Neural progenitor cell (in vitro differentiated cells): ENCODE measurements at regions not wholly inside any gene's neighbourhood (a gene's known extent, or its start where the extent isn't known, plus 50 kb on each side); places are given as distances from the start of the nearest gene placed in this dataset.

Source experiments
- DNase-seq: peaks from one replicate; pipeline ENCODE4 v3.0.0-alpha.2; 2016; ENCODE audit warnings: low spot score
- H2AFZ ChIP-seq: fragments of 200-600 bp; sonication (generic); replicated peaks from 2 replicates; pipeline ENCODE4 v1.6.1; 2016; ENCODE audit warnings: antibody characterized with exemption
- H3F3A ChIP-seq: fragments of 200-600 bp; sonication (generic); 2 replicates; pipeline ENCODE4 v1.6.1; 2016; ENCODE audit warnings: antibody characterized with exemption, low read depth
- H3K27ac ChIP-seq: fragments of 200-600 bp; sonication (generic); 2 replicates; pipeline ENCODE4 v1.5.1; 2016; ENCODE audit warnings: mild to moderate bottlenecking
- H3K27me3 ChIP-seq: fragments of 200-600 bp; sonication (generic); 2 replicates; pipeline ENCODE4 v1.6.1; 2016; ENCODE audit warnings: mild to moderate bottlenecking, moderate library complexity
- H3K36me3 ChIP-seq: fragments of 200-600 bp; sonication (generic); 2 replicates; pipeline ENCODE4 v1.5.1; 2016
- H3K4me1 ChIP-seq: fragments of 200-600 bp; sonication (generic); 2 replicates; pipeline ENCODE4 v1.6.1; 2016; ENCODE audit warnings: mixed run types
- H3K4me2 ChIP-seq: fragments of 200-600 bp; sonication (generic); 2 replicates; pipeline ENCODE4 v1.6.1; 2016
- H3K4me3 ChIP-seq: fragments of 200-600 bp; sonication (generic); 2 replicates; pipeline ENCODE4 v1.5.1; 2016
- H3K79me2 ChIP-seq: fragments of 200-600 bp; sonication (generic); 2 replicates; pipeline ENCODE4 v1.6.1; 2016; ENCODE audit warnings: low read depth
- H3K9ac ChIP-seq: fragments of 200-600 bp; sonication (generic); 2 replicates; pipeline ENCODE4 v1.6.1; 2016
- H3K9me3 ChIP-seq: fragments of 200-600 bp; sonication (generic); 2 replicates; pipeline ENCODE4 v1.5.1; 2016; ENCODE audit warnings: low read depth
- H4K20me1 ChIP-seq: fragments of 200-600 bp; sonication (generic); 2 replicates; pipeline ENCODE4 v1.6.1; 2016; ENCODE audit warnings: low read depth
- H3K27ac Mint-ChIP-seq: 3 replicates; pipeline ENCODE4 v1.8.0; 2021; ENCODE audit warnings: mixed read lengths
- H3K27me3 Mint-ChIP-seq: 2 replicates; pipeline ENCODE4 v1.8.0; 2022; ENCODE audit warnings: low read depth, mild to moderate bottlenecking, inconsistent platforms, moderate library complexity, mixed read lengths; ENCODE audit not compliant: insufficient read depth
- H3K36me3 Mint-ChIP-seq: 3 replicates; pipeline ENCODE4 v1.8.0; 2021; ENCODE audit warnings: mixed read lengths
- H3K4me1 Mint-ChIP-seq: 3 replicates; pipeline ENCODE4 v1.8.0; 2021; ENCODE audit warnings: mixed read lengths
- H3K4me3 Mint-ChIP-seq: 3 replicates; pipeline ENCODE4 v1.8.0; 2021; ENCODE audit warnings: mild to moderate bottlenecking, moderate library complexity, mixed read lengths
- H3K9me3 Mint-ChIP-seq: 3 replicates; pipeline ENCODE4 v1.8.0; 2020; ENCODE audit warnings: mixed read lengths
- EZH2 ChIP-seq: fragments of 200-600 bp; sonication (generic); IDR thresholded peaks from 2 replicates; pipeline ENCODE4 v1.6.1; 2017; ENCODE audit warnings: antibody characterized with exemption, mild to moderate bottlenecking, moderate library complexity
- EZH2phosphoT487 ChIP-seq: fragments of 200-600 bp; sonication (generic); IDR thresholded peaks from 2 replicates; pipeline ENCODE4 v1.6.1; 2017; ENCODE audit warnings: antibody characterized with exemption
- TF ChIP-seq, protein P1 (sequence below): fragments of 200-600 bp; sonication (generic); IDR thresholded peaks from 2 replicates; pipeline ENCODE4 v1.5.1; 2017; ENCODE audit warnings: antibody characterized with exemption, mild to moderate bottlenecking

DNA sequence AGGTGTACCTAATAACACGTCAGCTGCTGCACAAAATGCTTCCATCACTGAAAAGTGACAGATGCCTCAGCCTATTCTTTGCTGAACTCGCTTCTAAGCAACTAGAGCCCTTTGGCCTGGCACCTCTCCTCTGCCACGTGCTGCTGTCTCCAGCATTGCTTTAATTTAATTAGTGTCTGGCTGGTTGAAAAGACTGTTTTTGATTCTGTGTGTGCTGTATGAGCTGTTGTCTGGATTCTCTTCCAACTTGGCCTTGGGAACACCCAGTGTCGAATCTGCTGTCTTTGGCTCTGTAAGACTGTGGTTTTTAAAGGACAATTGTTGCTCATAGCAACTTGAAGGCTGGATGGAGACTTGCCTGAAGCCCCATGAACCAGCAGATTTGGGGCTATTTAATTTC lies 109.5 kb downstream of the PSMG1 start:
- H3K4me2 ChIP-seq = no peak overlapping the region
- H3K4me1 ChIP-seq = no peaks in the 10 kb centered on the region
- H2AFZ ChIP-seq = no peak overlapping the region
- Mint-ChIP-seq H3K27ac (no peak overlapping the region), H3K27me3 (peaks cover 2% of the 10 kb centered on the region), H3K4me3 (no peak overlapping the region), H3K36me3 (peaks cover 2% of the 10 kb centered on the region), H3K4me1 (no peaks in the 10 kb centered on the region), H3K9me3 (peaks cover 12% of the 10 kb centered on the region)
- H3F3A ChIP-seq = no peaks in the 10 kb centered on the region
- no peak overlapping the region for H3K4me3 ChIP-seq
- H3K9ac ChIP-seq = no peak overlapping the region
- no peak overlapping the region for H3K27ac ChIP-seq
- no peaks in the 10 kb centered on the region for H3K79me2 ChIP-seq
- no peaks in the 10 kb centered on the region for H4K20me1 ChIP-seq
- no peaks in the 10 kb centered on the region for H3K9me3 ChIP-seq
- no peaks in the 10 kb centered on the region for H3K36me3 ChIP-seq
- no peaks in the 10 kb centered on the region for H3K27me3 ChIP-seq
- TF ChIP-seq EZH2phosphoT487 (no peak), EZH2 (no peak)
- TF ChIP-seq, protein P1, sequence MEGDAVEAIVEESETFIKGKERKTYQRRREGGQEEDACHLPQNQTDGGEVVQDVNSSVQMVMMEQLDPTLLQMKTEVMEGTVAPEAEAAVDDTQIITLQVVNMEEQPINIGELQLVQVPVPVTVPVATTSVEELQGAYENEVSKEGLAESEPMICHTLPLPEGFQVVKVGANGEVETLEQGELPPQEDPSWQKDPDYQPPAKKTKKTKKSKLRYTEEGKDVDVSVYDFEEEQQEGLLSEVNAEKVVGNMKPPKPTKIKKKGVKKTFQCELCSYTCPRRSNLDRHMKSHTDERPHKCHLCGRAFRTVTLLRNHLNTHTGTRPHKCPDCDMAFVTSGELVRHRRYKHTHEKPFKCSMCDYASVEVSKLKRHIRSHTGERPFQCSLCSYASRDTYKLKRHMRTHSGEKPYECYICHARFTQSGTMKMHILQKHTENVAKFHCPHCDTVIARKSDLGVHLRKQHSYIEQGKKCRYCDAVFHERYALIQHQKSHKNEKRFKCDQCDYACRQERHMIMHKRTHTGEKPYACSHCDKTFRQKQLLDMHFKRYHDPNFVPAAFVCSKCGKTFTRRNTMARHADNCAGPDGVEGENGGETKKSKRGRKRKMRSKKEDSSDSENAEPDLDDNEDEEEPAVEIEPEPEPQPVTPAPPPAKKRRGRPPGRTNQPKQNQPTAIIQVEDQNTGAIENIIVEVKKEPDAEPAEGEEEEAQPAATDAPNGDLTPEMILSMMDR = no peak
- DNase-seq = no peak

DNA sequence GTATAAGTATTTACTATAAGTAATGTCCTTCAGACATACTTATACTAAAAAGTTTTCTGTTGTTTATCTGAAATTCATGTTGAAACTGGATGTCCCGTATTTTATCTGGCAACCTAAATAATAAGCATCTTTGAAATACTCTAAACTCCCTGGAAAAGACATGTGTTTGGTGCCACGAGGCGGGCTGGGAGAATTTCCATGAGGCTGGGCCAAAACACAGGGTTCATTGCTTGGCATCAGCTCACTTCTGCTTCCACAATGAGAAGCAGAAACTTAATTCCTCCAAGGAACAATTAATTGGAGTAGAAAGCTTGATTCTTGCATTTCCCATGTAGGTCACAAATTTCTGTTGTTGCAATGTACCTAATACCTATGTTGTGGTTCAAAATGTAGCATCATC lies 110.2 kb downstream of the PSMG1 start:
- Histone ChIP-seq H3F3A (no peaks in the 10 kb centered on the region), H3K4me3 (no peak overlapping the region), H3K36me3 (no peaks in the 10 kb centered on the region), H3K79me2 (no peaks in the 10 kb centered on the region), H3K4me1 (no peaks in the 10 kb centered on the region), H3K9me3 (no peaks in the 10 kb centered on the region), H2AFZ (no peak overlapping the region), H4K20me1 (no peaks in the 10 kb centered on the region), H3K27me3 (no peaks in the 10 kb centered on the region), H3K27ac (no peak overlapping the region), H3K4me2 (no peak overlapping the region), H3K9ac (no peak overlapping the region)
- no peak overlapping the region for H3K27ac Mint-ChIP-seq
- no peak for DNase-seq
- peaks cover 16% of the 10 kb centered on the region for H3K9me3 Mint-ChIP-seq
- TF ChIP-seq EZH2 = no peak
- TF ChIP-seq, protein P1 = no peak
- TF ChIP-seq EZH2phosphoT487 = no peak
- H3K4me3 Mint-ChIP-seq = no peak overlapping the region
- H3K27me3 Mint-ChIP-seq = peaks cover 2% of the 10 kb centered on the region
- H3K4me1 Mint-ChIP-seq = no peaks in the 10 kb centered on the region
- peaks cover 2% of the 10 kb centered on the region for H3K36me3 Mint-ChIP-seq

- TF ChIP-seq, protein P1 = no peak
- TF ChIP-seq EZH2phosphoT487 (no peak), EZH2 (no peak)
- no peak overlapping the region for H3K9ac ChIP-seq
- Mint-ChIP-seq H3K4me1 (no peaks in the 10 kb centered on the region), H3K36me3 (peaks cover 2% of the 10 kb centered on the region), H3K27me3 (peaks cover 2% of the 10 kb centered on the region), H3K9me3 (peaks cover 16% of the 10 kb centered on the region), H3K27ac (no peak overlapping the region), H3K4me3 (no peak overlapping the region)
- H4K20me1 ChIP-seq = no peaks in the 10 kb centered on the region
- H3K36me3 ChIP-seq = no peaks in the 10 kb centered on the region
- H3K4me3 ChIP-seq = no peak overlapping the region
- H3K79me2 ChIP-seq = no peaks in the 10 kb centered on the region
- H3K9me3 ChIP-seq = no peaks in the 10 kb centered on the region
- no peak overlapping the region for H3K27ac ChIP-seq
- H2AFZ ChIP-seq = no peak overlapping the region
- no peak overlapping the region for H3K4me2 ChIP-seq
- no peaks in the 10 kb centered on the region for H3K4me1 ChIP-seq
- no peak for DNase-seq
- no peaks in the 10 kb centered on the region for H3F3A ChIP-seq
- H3K27me3 ChIP-seq = no peaks in the 10 kb centered on the region
Measured at GRCh38 chr21:39072468-39072867, 110.8 kb downstream of the PSMG1 start.
